B cell (primary cell): ENCODE measurements at regions not wholly inside any gene's neighbourhood (a gene's known extent, or its start where the extent isn't known, plus 50 kb on each side); places are given as distances from the start of the nearest gene placed in this dataset.
"Not testable (repeated sequence)": the region's sequence is repeated elsewhere in the genome, so short reads cannot be mapped to it uniquely, and the experiment has no call there.

Experiments used
- ATAC-seq: fragments of 200-7000 bp; cut with Tn5 transposase; one replicate; pipeline ENCODE4 v1.10.0; 2021; ENCODE audit warnings: low read depth, mild to moderate bottlenecking, moderate number of reproducible peaks, moderate library complexity
- CTCF ChIA-PET: fragments of 350-600 bp; sonication (Branson Sonifier 250); formaldehyde crosslinking; loops from one replicate; lab custom pipeline; 2021; ENCODE audit warnings: antibody characterized with exemption, inconsistent platforms; lab: Charles Lee
- POLR2A ChIA-PET: fragments of 350-600 bp; sonication (Branson Sonifier 250); formaldehyde crosslinking; loops from one replicate; lab custom pipeline; 2021; ENCODE audit warnings: antibody characterized with exemption; lab: Charles Lee
- DNase-seq: peaks from one replicate; pipeline ENCODE4 v3.0.0; 2013
- H2AFZ ChIP-seq: 2 replicates; pipeline ENCODE4 v1.6.1; 2012; ENCODE audit warnings: mild to moderate bottlenecking, low read depth, low read length; ENCODE audit not compliant: insufficient read depth, poor library complexity, severe bottlenecking
- H3K27ac ChIP-seq, 2 donors: 1 replicate in 1 of 2; 2 replicates in 1 of 2; pipeline ENCODE4 v1.5.1; 2012 to 2013; ENCODE audit warnings: low read length in 2 of 2, mild to moderate bottlenecking in 2 of 2, moderate library complexity in 1 of 2
- H3K27me3 ChIP-seq, 4 experiments: fragments of 200-600 bp in 1 of 4; sonication (generic) in 1 of 4; replicated peaks in 1 of 4; 1 replicate in 2 of 4; 2 replicates in 2 of 4; pipeline versions ENCODE4 v1.6.1 to v1.7.0; 2013 to 2016; ENCODE audit warnings: low read length in 3 of 4, mild to moderate bottlenecking in 2 of 4, mixed read lengths in 1 of 4, moderate library complexity in 1 of 4; ENCODE audit not compliant: insufficient read depth in 4 of 4, control insufficient read depth in 3 of 4; ENCODE audit errors: control extremely low read depth in 1 of 4
- H3K36me3 ChIP-seq, 2 experiments: replicated peaks in 1 of 2; 1 replicate in 1 of 2; 2 replicates in 1 of 2; pipeline versions ENCODE4 v1.6.1 to v1.7.1; 2013; ENCODE audit warnings: low read length in 1 of 2; ENCODE audit not compliant: insufficient read depth in 2 of 2, control insufficient read depth in 1 of 2; ENCODE audit errors: control extremely low read depth in 1 of 2, extremely low read depth in 1 of 2
- H3K4me1 ChIP-seq, 2 donors: fragments of 200-600 bp in 1 of 2; sonication (generic) in 1 of 2; 1 replicate in 1 of 2; 2 replicates in 1 of 2; pipeline versions ENCODE4 v1.5.1 to v1.6.1; 2013 to 2017; ENCODE audit warnings: low read length in 2 of 2; ENCODE audit not compliant: control insufficient read depth in 2 of 2, insufficient read depth in 2 of 2
- H3K4me2 ChIP-seq: replicated peaks from 2 replicates; pipeline ENCODE3; 2012; ENCODE audit warnings: mild to moderate bottlenecking, low read depth, low read length; ENCODE audit not compliant: poor library complexity, severe bottlenecking
- H3K4me3 ChIP-seq, 5 experiments: fragments of 200-600 bp in 1 of 5; sonication (generic) in 1 of 5; 1 replicate in 3 of 5; 2 replicates in 2 of 5; pipeline versions ENCODE4 v1.5.1 to v1.7.0; 2011 to 2016; ENCODE audit warnings: low read length in 4 of 5, mild to moderate bottlenecking in 4 of 5, low read depth in 2 of 5, control low read depth in 1 of 5, moderate library complexity in 1 of 5; ENCODE audit not compliant: insufficient read depth in 1 of 5; ENCODE audit errors: control extremely low read depth in 1 of 5, extremely low read depth in 1 of 5
- H3K79me2 ChIP-seq: fragments of 200-600 bp; sonication (generic); one replicate; pipeline ENCODE4 v1.6.0; 2016; ENCODE audit warnings: low read length; ENCODE audit not compliant: control insufficient read depth, insufficient read depth
- H3K9ac ChIP-seq: fragments of 200-600 bp; sonication (generic); 2 replicates; pipeline ENCODE4 v1.6.1; 2017; ENCODE audit warnings: mild to moderate bottlenecking, low read length, moderate library complexity
- H3K9me3 ChIP-seq, 3 donors: one replicate each; pipeline versions ENCODE4 v1.6.1 to v1.7.1; 2013; ENCODE audit warnings: low read length in 2 of 3; ENCODE audit not compliant: control insufficient read depth in 2 of 3, insufficient read depth in 1 of 3; ENCODE audit errors: control extremely low read depth in 1 of 3
- H4K20me1 ChIP-seq: 2 replicates; pipeline ENCODE4 v1.6.0; 2012; ENCODE audit warnings: mild to moderate bottlenecking, low read length; ENCODE audit not compliant: insufficient read depth, control insufficient read depth, poor library complexity, severe bottlenecking
- H3K27ac Mint-ChIP-seq: one replicate; pipeline ENCODE4 v1.8.0; 2021; ENCODE audit warnings: mixed read lengths
- H3K27me3 Mint-ChIP-seq: one replicate; pipeline ENCODE4 v1.8.0; 2021; ENCODE audit warnings: mixed read lengths
- H3K4me1 Mint-ChIP-seq: one replicate; pipeline ENCODE4 v1.8.0; 2021; ENCODE audit warnings: mixed read lengths
- H3K4me3 Mint-ChIP-seq: one replicate; pipeline ENCODE4 v1.8.0; 2021; ENCODE audit warnings: mixed read lengths
- H3K9me3 Mint-ChIP-seq: one replicate; pipeline ENCODE4 v1.8.0; 2022; ENCODE audit warnings: mixed read lengths; ENCODE audit not compliant: insufficient read depth
- EZH2 ChIP-seq: IDR thresholded peaks from 2 replicates; pipeline ENCODE4 v1.6.1; 2012; ENCODE audit warnings: borderline replicate concordance, low read depth, mild to moderate bottlenecking, moderate library complexity, low read length; ENCODE audit not compliant: insufficient read depth, poor library complexity, severe bottlenecking
- WGBS: methylation state at CpG from one replicate; pipeline ENCODE4 v1.1.5; 2013; ENCODE audit warnings: missing lambda C conversion rate; ENCODE audit not compliant: insufficient coverage; 5-methylcytosine and 5-hydroxymethylcytosine counted together
- intact Hi-C: fragments of 100-400 bp; cut with micrococcal nuclease; formaldehyde crosslinking; loops from one replicate; pipeline ENCODE4 v1.10.0; 2022

DNA sequence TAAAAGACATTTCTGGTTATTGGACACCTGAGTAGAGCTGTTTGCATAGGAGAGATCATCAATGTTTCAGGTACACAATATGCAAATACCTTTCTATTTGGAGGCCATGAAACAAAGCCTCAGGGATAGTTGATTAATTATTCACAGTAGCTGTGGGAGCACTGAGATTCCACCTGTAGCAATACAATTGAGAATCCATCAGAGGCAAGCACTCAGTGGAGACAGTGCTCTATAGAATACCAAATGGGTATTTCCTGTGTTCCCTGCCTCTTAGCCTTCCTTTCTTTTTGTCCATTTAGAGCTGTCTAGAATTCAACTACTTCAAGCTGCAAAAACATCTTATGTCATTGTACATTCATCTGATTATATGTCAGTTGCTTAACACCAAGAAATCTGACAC lies 1754.0 kb upstream of the ACO1 start:
- ATAC-seq: no peak
- no peaks in the 10 kb centered on the region for H4K20me1 ChIP-seq
- Mint-ChIP-seq H3K4me1 (no peaks in the 10 kb centered on the region), H3K9me3 (no peaks in the 10 kb centered on the region), H3K4me3 (no peak overlapping the region), H3K27me3 (no peaks in the 10 kb centered on the region), H3K27ac (no peak overlapping the region)
- POLR2A ChIA-PET: no interaction called here
- CTCF ChIA-PET: no interaction called here
- H3K27me3 ChIP-seq: no peaks in the 10 kb centered on the region
- H3K4me1 ChIP-seq: no peaks in the 10 kb centered on the region
- no peak overlapping the region for H3K9ac ChIP-seq
- H3K79me2 ChIP-seq: no peaks in the 10 kb centered on the region
- H3K36me3 ChIP-seq: no peaks in the 10 kb centered on the region
- no peak overlapping the region for H3K4me2 ChIP-seq
- no peak overlapping the region for H3K4me3 ChIP-seq
- no peak for DNase-seq
- no peak overlapping the region for H2AFZ ChIP-seq
- no peaks in the 10 kb centered on the region for H3K9me3 ChIP-seq
- TF ChIP-seq EZH2: no peak
- no peak overlapping the region for H3K27ac ChIP-seq
- intact Hi-C loops: no loop called here

DNA sequence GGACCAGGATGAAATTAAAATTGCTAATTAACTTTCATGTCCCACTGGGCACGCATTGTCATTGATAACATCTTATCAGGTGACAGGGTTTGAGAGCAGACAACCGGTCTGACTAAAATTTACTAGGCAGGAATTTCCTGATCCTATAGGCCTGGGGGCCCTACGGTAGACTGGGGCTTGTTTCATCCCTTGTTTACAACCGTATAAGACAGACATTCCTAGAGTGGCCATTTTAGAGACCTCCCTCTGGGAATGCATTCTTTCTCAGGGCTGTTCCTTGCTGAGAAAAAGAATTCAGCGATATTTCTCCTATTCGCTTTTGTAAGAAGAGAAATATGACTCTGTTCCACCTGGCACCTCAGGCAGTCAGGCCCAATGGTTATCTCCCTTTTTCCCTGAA lies 1737.8 kb upstream of the ACO1 start:
- H3K4me1 Mint-ChIP-seq, H3K27ac ChIP-seq, H4K20me1 ChIP-seq, H3K4me2 ChIP-seq, H3K4me3 Mint-ChIP-seq, H3K27ac Mint-ChIP-seq, H3K9ac ChIP-seq, H2AFZ ChIP-seq, ATAC-seq, H3K27me3 Mint-ChIP-seq, H3K36me3 ChIP-seq, H3K79me2 ChIP-seq, CTCF ChIA-PET, H3K4me3 ChIP-seq, DNase-seq, H3K4me1 ChIP-seq, H3K9me3 ChIP-seq, H3K9me3 Mint-ChIP-seq, POLR2A ChIA-PET, H3K27me3 ChIP-seq, intact Hi-C loops: not testable (repeated sequence)
- 90% methylated on average over 6 of the region's 6 CpGs for WGBS
